Immature natural killer cell (primary cell): ENCODE measurements at regions not wholly inside any gene's neighbourhood (a gene's known extent, or its start where the extent isn't known, plus 50 kb on each side); places are given as distances from the start of the nearest gene placed in this dataset.
A peak's percentile ranks its signal among the peaks of the same experiment; 100 is the strongest.

Experiments used
- DNase-seq, 3 donors: peaks; one replicate each; pipeline ENCODE4 v3.0.0; 2022; ENCODE audit warnings: mixed read lengths in 1 of 3
- H3K27ac Mint-ChIP-seq, 6 donors: one replicate each; pipeline ENCODE4 v1.8.0; 2020; ENCODE audit warnings: mixed read lengths in 6 of 6, mild to moderate bottlenecking in 5 of 6, inconsistent platforms in 4 of 6, moderate library complexity in 3 of 6
- H3K27me3 Mint-ChIP-seq, 3 donors: one replicate each; pipeline ENCODE4 v1.8.0; 2020 to 2021; ENCODE audit warnings: low read depth in 3 of 3, mild to moderate bottlenecking in 3 of 3, mixed read lengths in 3 of 3, moderate library complexity in 3 of 3, inconsistent platforms in 1 of 3
- H3K36me3 Mint-ChIP-seq, 3 donors: one replicate each; pipeline ENCODE4 v1.8.0; 2020; ENCODE audit warnings: mixed read lengths in 3 of 3, inconsistent platforms in 2 of 3, mild to moderate bottlenecking in 2 of 3
- H3K4me1 Mint-ChIP-seq, 2 donors: one replicate each; pipeline ENCODE4 v1.8.0; 2020; ENCODE audit warnings: inconsistent platforms in 2 of 2, mild to moderate bottlenecking in 2 of 2, mixed read lengths in 2 of 2, moderate library complexity in 1 of 2
- H3K4me3 Mint-ChIP-seq, 5 donors: one replicate each; pipeline ENCODE4 v1.8.0; 2020; ENCODE audit warnings: mild to moderate bottlenecking in 5 of 5, mixed read lengths in 5 of 5, inconsistent platforms in 3 of 5, moderate library complexity in 3 of 5
- H3K9me3 Mint-ChIP-seq, 6 donors: one replicate each; pipeline ENCODE4 v1.8.0; 2020; ENCODE audit warnings: mild to moderate bottlenecking in 6 of 6, mixed read lengths in 6 of 6, inconsistent platforms in 4 of 6, moderate library complexity in 3 of 6

DNA sequence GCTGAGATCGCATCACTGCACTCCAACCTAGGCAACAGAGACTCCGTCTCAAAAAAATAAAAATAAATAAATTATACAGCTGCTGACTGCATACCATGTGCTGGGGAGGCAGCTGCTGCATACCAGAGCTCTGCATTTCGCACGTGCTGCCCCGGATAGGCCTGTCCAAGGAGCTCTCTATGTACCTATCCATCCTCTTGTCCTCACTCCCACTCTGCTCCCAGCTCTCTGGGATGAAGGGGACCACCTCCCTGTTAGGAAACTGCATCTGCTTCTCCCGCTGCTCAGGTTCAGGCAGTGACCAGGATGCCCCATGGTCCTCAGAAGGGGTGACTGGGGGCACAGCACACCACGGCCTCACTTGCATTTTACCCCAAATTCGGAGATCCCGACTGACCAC is 302.3 kb downstream of the BRD1 start:
- no peak for DNase-seq
- Mint-ChIP-seq H3K9me3 (no peaks in the 10 kb centered on the region), H3K27ac (no peak overlapping the region), H3K4me1 (peaks cover 0 to 17% of the 10 kb centered on the region in 2 donors), H3K36me3 (no peaks in the 10 kb centered on the region), H3K4me3 (no peak overlapping the region), H3K27me3 (peaks cover 0 to 3% (median 1%) of the 10 kb centered on the region in 3 donors)

DNA sequence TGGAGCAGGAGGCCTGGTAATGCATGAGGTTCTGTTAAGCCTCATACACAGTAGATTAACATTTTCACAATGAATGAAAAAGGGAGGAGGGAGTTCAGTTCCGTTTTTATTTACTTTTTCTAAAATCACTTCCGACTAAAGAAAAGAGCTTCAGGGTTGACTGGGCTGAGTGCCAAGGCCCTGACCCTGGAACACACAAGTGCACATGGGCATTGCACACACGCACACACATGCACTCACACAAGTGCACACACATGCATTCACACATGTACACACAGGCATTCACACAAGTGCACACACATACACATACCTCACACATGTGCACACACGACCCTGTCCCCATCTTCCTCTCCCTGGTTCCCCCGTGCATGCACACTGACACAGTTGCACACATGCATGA is 303.3 kb downstream of the BRD1 start:
- DNase-seq = no peak
- H3K27me3 Mint-ChIP-seq = peaks cover 1 to 3% (median 3%) of the 10 kb centered on the region in 3 donors
- H3K36me3 Mint-ChIP-seq = no peaks in the 10 kb centered on the region
- no peak overlapping the region for H3K27ac Mint-ChIP-seq
- H3K4me1 Mint-ChIP-seq = peaks cover 0 to 14% of the 10 kb centered on the region in 2 donors
- no peaks in the 10 kb centered on the region for H3K9me3 Mint-ChIP-seq
- H3K4me3 Mint-ChIP-seq = no peak overlapping the region

- no peak for DNase-seq
- Mint-ChIP-seq H3K4me3 (no peak overlapping the region), H3K27me3 (peaks cover 1 to 3% (median 3%) of the 10 kb centered on the region in 3 donors), H3K36me3 (no peaks in the 10 kb centered on the region), H3K27ac (no peak overlapping the region), H3K4me1 (peaks cover 0 to 14% of the 10 kb centered on the region in 2 donors), H3K9me3 (no peaks in the 10 kb centered on the region)
These were observed 304.2 kb downstream of the BRD1 start for GRCh38 chr22:49523374-49524008.

DNA sequence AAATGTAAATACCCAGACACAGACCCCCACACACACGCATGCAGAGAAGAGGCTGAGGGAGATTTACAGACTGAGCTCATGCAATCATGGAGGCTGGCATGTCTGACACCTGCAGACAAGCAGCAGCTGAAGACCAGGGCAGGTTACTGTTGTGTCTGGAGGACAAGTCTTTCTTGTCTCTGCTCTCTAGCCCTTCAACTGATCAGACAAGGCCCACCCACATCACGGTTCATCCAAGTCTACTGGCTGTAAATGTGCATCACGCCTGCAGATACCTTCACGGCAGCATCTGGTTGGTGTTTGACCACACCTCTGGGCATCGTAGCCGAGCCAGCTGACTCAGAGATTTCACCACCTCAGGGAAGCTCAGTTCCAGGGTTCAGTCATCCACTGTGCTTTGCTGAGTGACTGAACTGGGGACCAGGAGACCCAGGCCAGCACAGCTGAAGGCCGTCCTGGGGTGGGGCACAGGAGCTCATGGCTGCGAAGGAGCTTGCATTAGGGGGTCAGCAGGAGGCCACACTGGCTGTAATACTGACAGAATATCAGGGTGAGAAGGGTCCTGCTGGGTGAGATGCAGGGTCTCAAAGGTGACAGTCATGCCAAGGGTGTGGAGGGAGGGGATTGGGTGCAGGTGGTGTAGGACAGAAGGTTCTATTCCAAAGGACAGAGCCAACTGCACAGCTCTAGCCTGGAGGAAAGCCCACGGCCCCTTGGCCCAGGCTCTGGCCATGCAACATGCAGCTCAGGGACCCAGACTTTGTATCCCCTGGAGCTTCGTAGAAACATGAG is 304.9 kb downstream of the BRD1 start:
- Mint-ChIP-seq H3K4me1 (peaks cover 0 to 12% of the 10 kb centered on the region in 2 donors), H3K4me3 (no peak overlapping the region), H3K27me3 (peaks cover 1 to 3% (median 3%) of the 10 kb centered on the region in 3 donors), H3K36me3 (no peaks in the 10 kb centered on the region), H3K27ac (no peak overlapping the region), H3K9me3 (no peaks in the 10 kb centered on the region)
- no peak for DNase-seq

- Mint-ChIP-seq H3K36me3 (no peaks in the 10 kb centered on the region), H3K9me3 (no peaks in the 10 kb centered on the region), H3K27ac (no peak overlapping the region), H3K4me3 (no peak overlapping the region), H3K4me1 (peaks cover 0 to 3% of the 10 kb centered on the region in 2 donors), H3K27me3 (peaks cover 1 to 3% (median 3%) of the 10 kb centered on the region in 3 donors)
- DNase-seq = no peak
These were observed 305.9 kb downstream of the BRD1 start for GRCh38 chr22:49521787-49522224.

DNA sequence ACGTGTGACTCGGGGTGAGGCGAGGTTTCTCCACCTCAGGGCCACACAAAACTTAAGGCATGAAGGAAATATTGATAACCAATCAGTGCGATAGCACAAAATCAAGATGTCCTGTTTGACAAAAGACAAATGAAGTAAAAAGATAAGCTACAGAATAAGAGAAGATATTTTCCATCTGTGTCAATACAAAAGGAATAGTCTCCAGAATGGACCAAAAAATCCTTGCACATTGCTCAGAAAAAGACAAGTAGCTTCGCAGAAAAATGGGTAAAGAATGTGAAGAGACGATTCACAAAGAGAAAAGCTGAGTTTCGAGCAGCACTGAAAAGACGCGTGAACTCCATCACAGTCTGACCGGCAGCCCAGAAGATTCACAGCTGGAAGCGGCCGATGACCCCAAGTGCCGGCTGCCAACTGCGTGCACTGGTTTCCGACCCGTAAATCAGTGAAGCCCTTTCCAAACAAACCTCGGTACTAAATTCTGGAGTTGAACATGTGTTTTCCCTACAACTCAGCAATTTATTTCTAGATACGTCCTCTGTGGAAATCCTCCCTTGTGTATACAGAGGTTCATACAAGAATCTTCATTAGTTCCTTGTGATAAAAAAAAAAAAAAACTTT is 308.4 kb downstream of the BRD1 start:
- H3K27ac Mint-ChIP-seq = no peak overlapping the region
- H3K36me3 Mint-ChIP-seq = no peaks in the 10 kb centered on the region
- peaks cover 0 to 2% of the 10 kb centered on the region in 2 donors for H3K4me1 Mint-ChIP-seq
- H3K9me3 Mint-ChIP-seq = peaks cover 0 to under 1% (median 0%) of the 10 kb centered on the region in 6 donors
- DNase-seq = no peak
- H3K27me3 Mint-ChIP-seq = peaks cover 1 to 3% (median 3%) of the 10 kb centered on the region in 3 donors
- no peak overlapping the region for H3K4me3 Mint-ChIP-seq

- peaks cover 0 to 7% (median 0%) of the 10 kb centered on the region in 6 donors for H3K9me3 Mint-ChIP-seq
- no peak overlapping the region for H3K4me3 Mint-ChIP-seq
- H3K27ac Mint-ChIP-seq = no peak overlapping the region
- no peak for DNase-seq
- H3K27me3 Mint-ChIP-seq = peaks cover 3 to 4% (median 3%) of the 10 kb centered on the region in 3 donors
- no peaks in the 10 kb centered on the region for H3K36me3 Mint-ChIP-seq
- peaks cover 0 to 4% of the 10 kb centered on the region in 2 donors for H3K4me1 Mint-ChIP-seq
These were observed 309.2 kb downstream of the BRD1 start for GRCh38 chr22:49518436-49518970.

- no peak for DNase-seq
- Mint-ChIP-seq H3K27ac (no peak overlapping the region), H3K27me3 (peaks cover 3 to 5% (median 3%) of the 10 kb centered on the region in 3 donors), H3K4me3 (no peak overlapping the region), H3K36me3 (no peaks in the 10 kb centered on the region), H3K4me1 (peaks cover 4 to 8% of the 10 kb centered on the region in 2 donors), H3K9me3 (peaks cover 0 to 7% (median 0%) of the 10 kb centered on the region in 6 donors)
These were observed 309.9 kb downstream of the BRD1 start for GRCh38 chr22:49517667-49518185.

DNA sequence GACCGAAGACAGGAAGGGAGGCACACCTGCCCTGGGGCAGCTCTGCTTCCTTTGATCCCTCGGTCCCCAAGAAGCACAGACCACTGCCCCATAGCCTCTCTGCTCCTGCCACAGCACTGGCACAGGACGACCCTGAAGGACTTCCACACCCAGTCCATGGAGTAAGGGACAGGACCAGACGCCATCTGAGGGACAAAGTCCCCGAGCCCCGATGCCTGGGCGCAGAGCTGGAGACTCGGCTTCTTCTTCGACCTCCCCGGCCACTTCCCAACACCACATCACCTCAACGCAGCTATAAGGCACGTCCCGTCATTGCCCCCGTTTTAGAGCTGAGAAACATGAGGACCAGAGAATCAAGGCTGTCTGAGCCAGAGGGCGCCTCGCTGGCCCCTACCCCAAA is 310.5 kb downstream of the BRD1 start:
- H3K27me3 Mint-ChIP-seq = peaks cover 3 to 5% (median 3%) of the 10 kb centered on the region in 3 donors
- no peak overlapping the region for H3K27ac Mint-ChIP-seq
- peaks cover 0 to 7% (median 2%) of the 10 kb centered on the region in 6 donors for H3K9me3 Mint-ChIP-seq
- H3K36me3 Mint-ChIP-seq = no peaks in the 10 kb centered on the region
- no peak overlapping the region for H3K4me3 Mint-ChIP-seq
- DNase-seq = no peak
- peaks cover 9 to 11% of the 10 kb centered on the region in 2 donors for H3K4me1 Mint-ChIP-seq

DNA sequence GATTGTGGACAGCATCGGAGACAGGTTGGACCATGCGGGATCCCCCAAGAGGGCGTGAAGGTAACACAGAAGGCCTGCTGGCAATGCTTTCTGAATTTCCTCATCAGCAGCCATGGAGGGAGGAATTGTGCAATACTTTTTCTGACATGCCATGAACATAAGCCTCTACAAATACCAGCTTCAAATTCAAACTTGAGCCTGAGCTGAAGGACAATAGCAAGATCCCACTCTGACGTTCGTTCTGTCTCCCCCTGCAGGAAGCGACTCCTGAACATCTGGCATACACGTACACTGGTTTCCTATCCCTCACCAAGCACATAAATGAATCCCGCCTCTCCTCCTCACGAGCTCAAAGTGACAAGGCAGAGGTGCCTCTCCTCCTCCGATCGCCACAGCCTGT is 312.2 kb downstream of the BRD1 start:
- H3K27ac Mint-ChIP-seq = peak overlapping the region in 1 of 6 donors; percentile 48
- H3K36me3 Mint-ChIP-seq = peaks cover 5 to 6% (median 6%) of the 10 kb centered on the region in 3 donors
- no peak for DNase-seq
- H3K9me3 Mint-ChIP-seq = peaks cover 7 to 19% (median 14%) of the 10 kb centered on the region in 6 donors
- H3K4me1 Mint-ChIP-seq = peaks cover 22% of the 10 kb centered on the region in 2 donors
- peaks cover 3 to 5% (median 4%) of the 10 kb centered on the region in 3 donors for H3K27me3 Mint-ChIP-seq
- H3K4me3 Mint-ChIP-seq = no peak overlapping the region

DNA sequence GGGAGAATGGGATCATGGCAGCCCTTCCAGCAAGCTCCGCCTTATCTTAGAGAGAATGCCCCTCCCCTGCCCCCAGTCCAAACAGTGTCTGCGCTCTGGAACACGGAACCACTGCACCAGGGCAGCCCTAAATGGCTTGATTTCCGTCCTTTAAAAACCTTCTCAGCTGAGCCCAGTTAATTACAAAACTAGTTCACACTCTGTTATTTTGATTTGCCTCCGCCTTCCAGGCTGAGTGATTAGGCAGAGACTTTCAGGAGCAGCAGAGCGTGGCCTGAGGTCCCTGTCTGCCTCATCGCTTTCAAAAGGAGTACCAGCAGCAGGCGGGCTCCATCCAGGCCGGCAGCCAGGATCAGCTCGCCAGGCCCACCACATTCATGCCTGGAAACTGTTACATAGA is 313.0 kb downstream of the BRD1 start:
- Mint-ChIP-seq H3K4me1 (peaks cover 22% of the 10 kb centered on the region in 2 donors), H3K9me3 (peaks cover 9 to 27% (median 16%) of the 10 kb centered on the region in 6 donors), H3K27ac (peak overlapping the region in 1 of 6 donors; percentile 32), H3K4me3 (no peak overlapping the region), H3K27me3 (peaks cover 3 to 5% (median 4%) of the 10 kb centered on the region in 3 donors), H3K36me3 (peaks cover 6 to 12% (median 6%) of the 10 kb centered on the region in 3 donors)
- no peak for DNase-seq

- Mint-ChIP-seq H3K9me3 (peaks cover 9 to 29% (median 16%) of the 10 kb centered on the region in 6 donors), H3K4me3 (no peak overlapping the region), H3K4me1 (peaks cover 22% of the 10 kb centered on the region in 2 donors), H3K27me3 (peaks cover 0 to 5% (median 4%) of the 10 kb centered on the region in 3 donors), H3K27ac (peak overlapping the region in 2 of 6 donors; percentile 91 to 93), H3K36me3 (peaks cover 6 to 12% (median 6%) of the 10 kb centered on the region in 3 donors)
- DNase-seq = no peak
These were observed 313.5 kb downstream of the BRD1 start for GRCh38 chr22:49514211-49514610.

DNA sequence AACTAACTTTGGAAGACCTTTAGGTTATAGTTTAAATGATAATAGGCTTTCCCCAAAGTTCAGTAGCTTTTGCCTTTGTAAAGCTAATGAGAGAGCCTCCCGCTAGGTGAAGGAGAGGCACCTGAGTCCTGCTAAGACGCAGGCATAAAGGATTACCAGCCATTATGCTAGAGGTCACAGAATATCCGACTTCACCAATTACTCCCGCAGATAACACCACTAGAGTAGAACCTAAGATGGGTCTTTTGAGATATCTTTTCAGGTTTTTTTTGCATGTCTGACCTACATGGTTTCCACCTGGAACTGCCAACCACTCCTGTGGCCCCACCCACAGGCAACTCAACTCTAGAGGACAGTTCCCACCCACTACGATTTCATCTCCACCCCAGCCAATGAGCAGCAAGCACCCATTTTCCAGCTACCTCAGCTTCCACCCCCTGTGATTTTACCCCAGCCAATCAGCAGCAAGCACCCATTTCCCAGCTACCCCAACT is 314.3 kb downstream of the BRD1 start:
- peaks cover 0 to 5% (median 4%) of the 10 kb centered on the region in 3 donors for H3K27me3 Mint-ChIP-seq
- peaks cover 22% of the 10 kb centered on the region in 2 donors for H3K4me1 Mint-ChIP-seq
- H3K36me3 Mint-ChIP-seq = peaks cover 6 to 12% (median 6%) of the 10 kb centered on the region in 3 donors
- no peak for DNase-seq
- no peak overlapping the region for H3K4me3 Mint-ChIP-seq
- H3K27ac Mint-ChIP-seq = peak overlapping the region in 4 of 6 donors; percentile 7 to 94 (median 92)
- peaks cover 9 to 29% (median 16%) of the 10 kb centered on the region in 6 donors for H3K9me3 Mint-ChIP-seq
